ENCODE measurements at regions not wholly inside any gene's neighbourhood (a gene's known extent, or its start where the extent isn't known, plus 50 kb on each side); places are given as distances from the start of the nearest gene placed in this dataset.

GRCh38 chr4:163620738-163621137 is 126.2 kb downstream of the TMA16 start:
- Histone ChIP-seq H3K27ac (ENCODE audit: insufficient read depth, low read depth, low read length, poor library complexity, severe bottlenecking) (no peak overlapping the region), H3K27me3 (ENCODE audit: control insufficient read depth, insufficient read depth, low read length, poor library complexity, severe bottlenecking) (no peaks in the 10 kb centered on the region), H3K9me3 (ENCODE audit: control insufficient read depth, low read length) (no peaks in the 10 kb centered on the region), H3K4me3 (ENCODE audit: insufficient read depth, low read depth, low read length) (no peak overlapping the region), H3K4me1 (ENCODE audit: control insufficient read depth, insufficient read depth, low read length) (no peaks in the 10 kb centered on the region), H3K36me3 (ENCODE audit: control insufficient read depth, insufficient read depth, low read length) (no peaks in the 10 kb centered on the region)
- WGBS, 2 experiments = 100% methylated on average over 1 of the region's 2 CpGs; no CpG with 5 or more reads in 1 of the 2 experiments

- H3K27ac ChIP-seq (ENCODE audit: insufficient read depth, low read depth, low read length, poor library complexity, severe bottlenecking) = no peak overlapping the region
- H3K9me3 ChIP-seq (ENCODE audit: control insufficient read depth, low read length) = no peaks in the 10 kb centered on the region
- H3K36me3 ChIP-seq (ENCODE audit: control insufficient read depth, insufficient read depth, low read length) = no peaks in the 10 kb centered on the region
- WGBS, 2 experiments = 87 to 88% methylated on average over 2 of the region's 2 CpGs
- H3K4me3 ChIP-seq (ENCODE audit: insufficient read depth, low read depth, low read length) = no peak overlapping the region
- H3K4me1 ChIP-seq (ENCODE audit: control insufficient read depth, insufficient read depth, low read length) = no peaks in the 10 kb centered on the region
- no peaks in the 10 kb centered on the region for H3K27me3 ChIP-seq (ENCODE audit: control insufficient read depth, insufficient read depth, low read length, poor library complexity, severe bottlenecking)
These were observed 127.3 kb downstream of the TMA16 start for GRCh38 chr4:163621821-163622220.

- no peaks in the 10 kb centered on the region for H3K27me3 ChIP-seq (ENCODE audit: control insufficient read depth, insufficient read depth, low read length, poor library complexity, severe bottlenecking)
- H3K4me1 ChIP-seq (ENCODE audit: control insufficient read depth, insufficient read depth, low read length) = no peaks in the 10 kb centered on the region
- no peak overlapping the region for H3K27ac ChIP-seq (ENCODE audit: insufficient read depth, low read depth, low read length, poor library complexity, severe bottlenecking)
- no peak overlapping the region for H3K4me3 ChIP-seq (ENCODE audit: insufficient read depth, low read depth, low read length)
- WGBS, 2 experiments = 92 to 93% methylated on average over 5 of the region's 5 CpGs
- no peaks in the 10 kb centered on the region for H3K9me3 ChIP-seq (ENCODE audit: control insufficient read depth, low read length)
- no peaks in the 10 kb centered on the region for H3K36me3 ChIP-seq (ENCODE audit: control insufficient read depth, insufficient read depth, low read length)
These were observed 128.0 kb downstream of the TMA16 start for GRCh38 chr4:163622379-163623035.

GRCh38 chr4:163623787-163624186 is 129.3 kb downstream of the TMA16 start:
- 90 to 96% methylated on average over 4 of the region's 4 CpGs for WGBS, 2 experiments
- no peaks in the 10 kb centered on the region for H3K9me3 ChIP-seq (ENCODE audit: control insufficient read depth, low read length)
- H3K4me1 ChIP-seq (ENCODE audit: control insufficient read depth, insufficient read depth, low read length) = no peaks in the 10 kb centered on the region
- H3K27ac ChIP-seq (ENCODE audit: insufficient read depth, low read depth, low read length, poor library complexity, severe bottlenecking) = no peak overlapping the region
- no peak overlapping the region for H3K4me3 ChIP-seq (ENCODE audit: insufficient read depth, low read depth, low read length)
- H3K27me3 ChIP-seq (ENCODE audit: control insufficient read depth, insufficient read depth, low read length, poor library complexity, severe bottlenecking) = no peaks in the 10 kb centered on the region
- H3K36me3 ChIP-seq (ENCODE audit: control insufficient read depth, insufficient read depth, low read length) = no peaks in the 10 kb centered on the region

- Histone ChIP-seq H3K27ac (ENCODE audit: insufficient read depth, low read depth, low read length, poor library complexity, severe bottlenecking) (no peak overlapping the region), H3K4me1 (ENCODE audit: control insufficient read depth, insufficient read depth, low read length) (no peaks in the 10 kb centered on the region), H3K9me3 (ENCODE audit: control insufficient read depth, low read length) (no peaks in the 10 kb centered on the region), H3K27me3 (ENCODE audit: control insufficient read depth, insufficient read depth, low read length, poor library complexity, severe bottlenecking) (no peaks in the 10 kb centered on the region), H3K36me3 (ENCODE audit: control insufficient read depth, insufficient read depth, low read length) (no peaks in the 10 kb centered on the region), H3K4me3 (ENCODE audit: insufficient read depth, low read depth, low read length) (no peak overlapping the region)
- 97 to 98% methylated on average over 1 of the region's 1 CpG for WGBS, 2 experiments
These were observed 130.2 kb downstream of the TMA16 start for GRCh38 chr4:163624727-163625126.

GRCh38 chr4:163631288-163631687 is 136.8 kb downstream of the TMA16 start:
- WGBS, 2 experiments = 82 to 91% methylated on average over 5 to 6 of the region's 6 CpGs
- Histone ChIP-seq H3K36me3 (ENCODE audit: control insufficient read depth, insufficient read depth, low read length) (no peaks in the 10 kb centered on the region), H3K27me3 (ENCODE audit: control insufficient read depth, insufficient read depth, low read length, poor library complexity, severe bottlenecking) (no peaks in the 10 kb centered on the region), H3K4me3 (ENCODE audit: insufficient read depth, low read depth, low read length) (no peak overlapping the region), H3K9me3 (ENCODE audit: control insufficient read depth, low read length) (peaks cover 3% of the 10 kb centered on the region), H3K27ac (ENCODE audit: insufficient read depth, low read depth, low read length, poor library complexity, severe bottlenecking) (no peak overlapping the region), H3K4me1 (ENCODE audit: control insufficient read depth, insufficient read depth, low read length) (no peaks in the 10 kb centered on the region)

- Histone ChIP-seq H3K4me3 (ENCODE audit: insufficient read depth, low read depth, low read length) (no peak overlapping the region), H3K4me1 (ENCODE audit: control insufficient read depth, insufficient read depth, low read length) (no peaks in the 10 kb centered on the region), H3K9me3 (ENCODE audit: control insufficient read depth, low read length) (no peaks in the 10 kb centered on the region), H3K27me3 (ENCODE audit: control insufficient read depth, insufficient read depth, low read length, poor library complexity, severe bottlenecking) (no peaks in the 10 kb centered on the region), H3K36me3 (ENCODE audit: control insufficient read depth, insufficient read depth, low read length) (no peaks in the 10 kb centered on the region), H3K27ac (ENCODE audit: insufficient read depth, low read depth, low read length, poor library complexity, severe bottlenecking) (no peak overlapping the region)
These were observed 144.4 kb downstream of the TMA16 start for GRCh38 chr4:163638909-163639308.

GRCh38 chr4:163649557-163650091 is 155.1 kb downstream of the TMA16 start:
- H3K4me3 ChIP-seq (ENCODE audit: insufficient read depth, low read depth, low read length) = no peak overlapping the region
- WGBS, 2 experiments = 33 to 53% methylated on average over 1 of the region's 1 CpG
- no peak overlapping the region for H3K27ac ChIP-seq (ENCODE audit: insufficient read depth, low read depth, low read length, poor library complexity, severe bottlenecking)
- H3K9me3 ChIP-seq (ENCODE audit: control insufficient read depth, low read length) = no peaks in the 10 kb centered on the region
- H3K27me3 ChIP-seq (ENCODE audit: control insufficient read depth, insufficient read depth, low read length, poor library complexity, severe bottlenecking) = no peaks in the 10 kb centered on the region
- H3K36me3 ChIP-seq (ENCODE audit: control insufficient read depth, insufficient read depth, low read length) = no peaks in the 10 kb centered on the region
- H3K4me1 ChIP-seq (ENCODE audit: control insufficient read depth, insufficient read depth, low read length) = no peaks in the 10 kb centered on the region

- Histone ChIP-seq H3K27me3 (ENCODE audit: control insufficient read depth, insufficient read depth, low read length, poor library complexity, severe bottlenecking) (no peaks in the 10 kb centered on the region), H3K4me1 (ENCODE audit: control insufficient read depth, insufficient read depth, low read length) (no peaks in the 10 kb centered on the region), H3K4me3 (ENCODE audit: insufficient read depth, low read depth, low read length) (no peak overlapping the region), H3K27ac (ENCODE audit: insufficient read depth, low read depth, low read length, poor library complexity, severe bottlenecking) (no peak overlapping the region), H3K36me3 (ENCODE audit: control insufficient read depth, insufficient read depth, low read length) (no peaks in the 10 kb centered on the region), H3K9me3 (ENCODE audit: control insufficient read depth, low read length) (no peaks in the 10 kb centered on the region)
- 100% methylated on average over 1 of the region's 1 CpG for WGBS, 2 experiments
These were observed 157.3 kb downstream of the TMA16 start for GRCh38 chr4:163651761-163652160.

- H3K4me1 ChIP-seq (ENCODE audit: control insufficient read depth, insufficient read depth, low read length) = no peaks in the 10 kb centered on the region
These were observed 160.1 kb downstream of the TMA16 start for GRCh38 chr4:163654621-163655020.

More at GRCh38 chr4:163654621-163655020, 160.1 kb downstream of the TMA16 start:
- 91 to 100% methylated on average over 1 of the region's 2 CpGs for WGBS, 2 experiments
- Histone ChIP-seq H3K27me3 (ENCODE audit: control insufficient read depth, insufficient read depth, low read length, poor library complexity, severe bottlenecking) (no peaks in the 10 kb centered on the region), H3K36me3 (ENCODE audit: control insufficient read depth, insufficient read depth, low read length) (no peaks in the 10 kb centered on the region), H3K9me3 (ENCODE audit: control insufficient read depth, low read length) (no peaks in the 10 kb centered on the region), H3K4me3 (ENCODE audit: insufficient read depth, low read depth, low read length) (no peak overlapping the region), H3K27ac (ENCODE audit: insufficient read depth, low read depth, low read length, poor library complexity, severe bottlenecking) (no peak overlapping the region)

Data from ectodermal cell (in vitro differentiated cells).